Mammary epithelial cell (primary cell): ENCODE measurements at regions not wholly inside any gene's neighbourhood (a gene's known extent, or its start where the extent isn't known, plus 50 kb on each side); places are given as distances from the start of the nearest gene placed in this dataset.
"Not testable (repeated sequence)": the region's sequence is repeated elsewhere in the genome, so short reads cannot be mapped to it uniquely, and the experiment has no call there.

ENCODE experiments used
- EZH2 ChIP-seq: IDR thresholded peaks from 2 replicates; pipeline ENCODE4 v1.6.1; 2012; ENCODE audit warnings: low read length, inconsistent platforms, borderline replicate concordance
- TF ChIP-seq, protein P1 (sequence below), 2 donors: IDR thresholded peaks in 1 of 2; conservative IDR thresholded peaks in 1 of 2; 2 replicates each; pipeline ENCODE4 v1.5.1; 2011 to 2012; ENCODE audit warnings: inconsistent platforms in 2 of 2, low read length in 2 of 2, mild to moderate bottlenecking in 2 of 2, control low read depth in 1 of 2, low read depth in 1 of 2; ENCODE audit not compliant: insufficient read depth in 1 of 2; ENCODE audit errors: extremely low read depth in 1 of 2

DNA sequence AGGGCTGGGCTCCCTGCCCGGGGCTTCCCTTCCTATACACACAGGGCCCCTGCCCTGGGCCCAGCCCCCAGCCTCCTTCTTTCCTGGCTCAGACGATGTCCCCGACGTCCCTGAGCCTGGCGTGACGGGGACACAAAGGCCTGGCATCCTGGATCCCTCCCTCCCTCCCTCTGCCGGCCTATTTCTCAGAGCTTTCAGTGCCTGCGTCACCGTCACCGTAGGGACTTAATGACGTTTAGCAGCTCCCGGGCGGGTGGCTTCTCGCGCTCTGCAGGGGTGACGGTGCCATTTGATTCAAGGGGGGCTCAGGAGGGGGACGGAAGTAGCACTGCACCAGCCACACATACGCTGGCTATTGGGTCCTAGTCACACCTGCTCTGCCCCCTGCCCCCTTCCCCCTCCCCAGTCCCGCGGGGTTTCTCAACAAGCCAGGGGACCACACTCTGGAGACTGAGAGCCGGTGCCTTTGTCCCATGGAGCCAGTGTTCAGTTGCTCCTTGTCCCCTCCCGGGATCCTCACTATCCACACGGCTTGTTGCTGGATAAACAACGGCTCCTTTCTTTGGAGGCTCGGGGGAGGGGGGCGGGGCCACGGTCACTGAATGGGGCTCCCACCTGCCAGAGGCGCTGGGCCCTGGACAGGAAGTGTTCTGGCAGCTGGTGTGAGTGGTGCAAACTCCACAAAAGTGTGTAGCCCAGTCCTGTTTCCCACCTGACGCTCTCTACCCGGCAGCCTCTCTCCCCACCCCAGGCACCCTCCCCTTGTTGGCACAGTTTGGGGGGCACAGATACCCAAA is 4366.7 kb upstream of the TPTE start:
- TF ChIP-seq, protein P1, sequence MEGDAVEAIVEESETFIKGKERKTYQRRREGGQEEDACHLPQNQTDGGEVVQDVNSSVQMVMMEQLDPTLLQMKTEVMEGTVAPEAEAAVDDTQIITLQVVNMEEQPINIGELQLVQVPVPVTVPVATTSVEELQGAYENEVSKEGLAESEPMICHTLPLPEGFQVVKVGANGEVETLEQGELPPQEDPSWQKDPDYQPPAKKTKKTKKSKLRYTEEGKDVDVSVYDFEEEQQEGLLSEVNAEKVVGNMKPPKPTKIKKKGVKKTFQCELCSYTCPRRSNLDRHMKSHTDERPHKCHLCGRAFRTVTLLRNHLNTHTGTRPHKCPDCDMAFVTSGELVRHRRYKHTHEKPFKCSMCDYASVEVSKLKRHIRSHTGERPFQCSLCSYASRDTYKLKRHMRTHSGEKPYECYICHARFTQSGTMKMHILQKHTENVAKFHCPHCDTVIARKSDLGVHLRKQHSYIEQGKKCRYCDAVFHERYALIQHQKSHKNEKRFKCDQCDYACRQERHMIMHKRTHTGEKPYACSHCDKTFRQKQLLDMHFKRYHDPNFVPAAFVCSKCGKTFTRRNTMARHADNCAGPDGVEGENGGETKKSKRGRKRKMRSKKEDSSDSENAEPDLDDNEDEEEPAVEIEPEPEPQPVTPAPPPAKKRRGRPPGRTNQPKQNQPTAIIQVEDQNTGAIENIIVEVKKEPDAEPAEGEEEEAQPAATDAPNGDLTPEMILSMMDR (conservative IDR thresholded peaks at IDR 0.05 in 1 of 2, IDR thresholded peaks at IDR 0.05 in 1 of 2; ENCODE audit: extremely low read depth in 1 of 2, insufficient read depth in 1 of 2, low read depth in 1 of 2, low read length in 2 of 2): not testable (repeated sequence)
- TF ChIP-seq EZH2: not testable (repeated sequence)
